Keratinocyte (primary cell): ENCODE measurements at regions not wholly inside any gene's neighbourhood (a gene's known extent, or its start where the extent isn't known, plus 50 kb on each side); places are given as distances from the start of the nearest gene placed in this dataset.

Experiments used
- EZH2 ChIP-seq: IDR thresholded peaks from one replicate; pipeline ENCODE4 v1.6.1; 2012; ENCODE audit warnings: inconsistent platforms, mild to moderate bottlenecking, low read length, moderate library complexity
- TF ChIP-seq, protein P1 (sequence below), 3 experiments: IDR thresholded peaks in 1 of 3; conservative IDR thresholded peaks in 1 of 3; optimal IDR thresholded peaks in 1 of 3; 2 replicates in 2 of 3; 3 replicates in 1 of 3; pipeline versions ENCODE3 to v1.5.1; 2011; ENCODE audit warnings: low read length in 3 of 3, mild to moderate bottlenecking in 3 of 3, moderate library complexity in 2 of 3, control low read depth in 1 of 3, inconsistent platforms in 1 of 3; ENCODE audit not compliant: insufficient read depth in 2 of 3; ENCODE audit errors: extremely low read depth in 1 of 3

- TF ChIP-seq EZH2: no peak
- TF ChIP-seq, protein P1, sequence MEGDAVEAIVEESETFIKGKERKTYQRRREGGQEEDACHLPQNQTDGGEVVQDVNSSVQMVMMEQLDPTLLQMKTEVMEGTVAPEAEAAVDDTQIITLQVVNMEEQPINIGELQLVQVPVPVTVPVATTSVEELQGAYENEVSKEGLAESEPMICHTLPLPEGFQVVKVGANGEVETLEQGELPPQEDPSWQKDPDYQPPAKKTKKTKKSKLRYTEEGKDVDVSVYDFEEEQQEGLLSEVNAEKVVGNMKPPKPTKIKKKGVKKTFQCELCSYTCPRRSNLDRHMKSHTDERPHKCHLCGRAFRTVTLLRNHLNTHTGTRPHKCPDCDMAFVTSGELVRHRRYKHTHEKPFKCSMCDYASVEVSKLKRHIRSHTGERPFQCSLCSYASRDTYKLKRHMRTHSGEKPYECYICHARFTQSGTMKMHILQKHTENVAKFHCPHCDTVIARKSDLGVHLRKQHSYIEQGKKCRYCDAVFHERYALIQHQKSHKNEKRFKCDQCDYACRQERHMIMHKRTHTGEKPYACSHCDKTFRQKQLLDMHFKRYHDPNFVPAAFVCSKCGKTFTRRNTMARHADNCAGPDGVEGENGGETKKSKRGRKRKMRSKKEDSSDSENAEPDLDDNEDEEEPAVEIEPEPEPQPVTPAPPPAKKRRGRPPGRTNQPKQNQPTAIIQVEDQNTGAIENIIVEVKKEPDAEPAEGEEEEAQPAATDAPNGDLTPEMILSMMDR (optimal IDR thresholded peaks at IDR 0.05 in 1 of 3, IDR thresholded peaks at IDR 0.05 in 1 of 3, conservative IDR thresholded peaks at IDR 0.05 in 1 of 3; ENCODE audit: extremely low read depth in 1 of 3, insufficient read depth in 2 of 3, low read length in 3 of 3): no peak
Observed at GRCh38 chr14:89551955-89552354, 134.9 kb upstream of the FOXN3 start.
